Naive thymus-derived CD4-positive, alpha-beta T cell (primary cell): ENCODE measurements at regions not wholly inside any gene's neighbourhood (a gene's known extent, or its start where the extent isn't known, plus 50 kb on each side); places are given as distances from the start of the nearest gene placed in this dataset.
A peak's percentile ranks its signal among the peaks of the same experiment; 100 is the strongest.

ENCODE experiments used
- ATAC-seq: fragments of 150-1000 bp; cut with Tn5 transposase; 2 replicates; pipeline ENCODE4 v1.10.0; 2021; ENCODE audit warnings: mild to moderate bottlenecking, moderate library complexity
- CTCF ChIA-PET: fragments of 350-600 bp; sonication (Branson Sonifier 250); formaldehyde crosslinking; loops from one replicate; lab custom pipeline; 2021; ENCODE audit warnings: antibody characterized with exemption; lab: Charles Lee
- POLR2A ChIA-PET: fragments of 350-600 bp; sonication (Branson Sonifier 250); formaldehyde crosslinking; loops from one replicate; lab custom pipeline; 2021; ENCODE audit warnings: antibody characterized with exemption, inconsistent platforms; lab: Charles Lee
- DNase-seq, 9 donors: peaks; one replicate each; pipeline versions ENCODE4 v3.0.0 to v3.0.0-alpha.2; 2020 to 2022; ENCODE audit warnings: mixed read lengths in 1 of 9
- H3K27ac ChIP-seq: one replicate; pipeline ENCODE4 v1.7.0; 2013; ENCODE audit warnings: mild to moderate bottlenecking, low read depth, low read length, moderate library complexity
- H3K27me3 ChIP-seq, 2 donors: one replicate each; pipeline ENCODE4 v1.7.0; 2013; ENCODE audit warnings: low read length in 2 of 2, mild to moderate bottlenecking in 2 of 2, moderate library complexity in 2 of 2; ENCODE audit not compliant: control insufficient read depth in 2 of 2, insufficient read depth in 2 of 2
- H3K36me3 ChIP-seq, 3 experiments: 1 replicate in 2 of 3; 2 replicates in 1 of 3; pipeline ENCODE4 v1.7.0; 2013; ENCODE audit warnings: low read length in 3 of 3, mild to moderate bottlenecking in 3 of 3, moderate library complexity in 1 of 3; ENCODE audit not compliant: insufficient read depth in 3 of 3, control insufficient read depth in 2 of 3
- H3K4me1 ChIP-seq, 2 donors: one replicate each; pipeline ENCODE4 v1.7.0; 2013; ENCODE audit warnings: low read length in 2 of 2, mild to moderate bottlenecking in 2 of 2, moderate library complexity in 1 of 2; ENCODE audit not compliant: control insufficient read depth in 2 of 2, insufficient read depth in 2 of 2
- H3K4me3 ChIP-seq: 2 replicates; pipeline ENCODE4 v1.7.0; 2013; ENCODE audit warnings: mild to moderate bottlenecking, low read length
- H3K9me3 ChIP-seq, 3 experiments: 1 replicate in 2 of 3; 2 replicates in 1 of 3; pipeline ENCODE4 v1.7.0; 2013; ENCODE audit warnings: low read length in 3 of 3; ENCODE audit not compliant: control insufficient read depth in 2 of 3
- H3K27ac Mint-ChIP-seq, 9 donors: one replicate each; pipeline ENCODE4 v1.8.0; 2020 to 2022; ENCODE audit warnings: mixed read lengths in 9 of 9, mild to moderate bottlenecking in 8 of 9, moderate library complexity in 5 of 9, inconsistent platforms in 2 of 9
- H3K27me3 Mint-ChIP-seq, 5 donors: one replicate each; pipeline ENCODE4 v1.8.0; 2021 to 2022; ENCODE audit warnings: mixed read lengths in 5 of 5, mild to moderate bottlenecking in 1 of 5
- H3K36me3 Mint-ChIP-seq, 5 donors: one replicate each; pipeline ENCODE4 v1.8.0; 2020 to 2022; ENCODE audit warnings: mixed read lengths in 5 of 5, mild to moderate bottlenecking in 3 of 5, inconsistent platforms in 1 of 5
- H3K4me1 Mint-ChIP-seq, 7 donors: one replicate each; pipeline ENCODE4 v1.8.0; 2020 to 2022; ENCODE audit warnings: mixed read lengths in 7 of 7, mild to moderate bottlenecking in 3 of 7, inconsistent platforms in 1 of 7
- H3K4me3 Mint-ChIP-seq, 10 donors: one replicate each; pipeline ENCODE4 v1.8.0; 2020 to 2022; ENCODE audit warnings: mild to moderate bottlenecking in 10 of 10, mixed read lengths in 10 of 10, moderate library complexity in 6 of 10, inconsistent platforms in 2 of 10
- H3K9me3 Mint-ChIP-seq, 11 donors: one replicate each; pipeline ENCODE4 v1.8.0; 2020 to 2022; ENCODE audit warnings: mixed read lengths in 11 of 11, mild to moderate bottlenecking in 4 of 11, inconsistent platforms in 1 of 11, moderate library complexity in 1 of 11
- intact Hi-C, 2 donors: fragments of 100-400 bp; cut with micrococcal nuclease; formaldehyde crosslinking; loops; one replicate each; pipeline ENCODE4 v1.15.1; 2023

GRCh38 chr12:67468549-67469245 lies 179.8 kb upstream of the DYRK2 start:
- ATAC-seq, result no peak

GRCh38 chr12:67469666-67470065 lies 178.9 kb upstream of the DYRK2 start:
- H3K36me3 Mint-ChIP-seq, result peaks cover 3 to 14% (median 11%) of the 10 kb centered on the region in 5 donors
- ChIA-PET CTCF (interaction anchor here (0.6 to 1.6 kb wide), 3 partner anchors 15 to 195 kb away, joined by 3 to 4 read pairs (median 3); no protein-coding TSS in a partner anchor), POLR2A (interaction anchor here (0.6 kb wide), 1 partner anchor 92 kb away, joined by 3 read pairs; no protein-coding TSS in a partner anchor)
- peaks cover 0 to 7% of the 10 kb centered on the region in 2 donors for H3K4me1 ChIP-seq
- peaks cover 8 to 28% (median 15%) of the 10 kb centered on the region in 11 donors for H3K9me3 Mint-ChIP-seq
- intact Hi-C loops, result no loop called here
- H3K27ac Mint-ChIP-seq, result peak overlapping the region in 4 of 9 donors; percentile 21 to 81 (median 64)
- DNase-seq (peak in 4 of 9 donors; percentile 25 to 40 (median 38)), ATAC-seq (peak; percentile 47)
- H3K4me3 ChIP-seq, result no peak overlapping the region
- no peak overlapping the region for H3K27ac ChIP-seq
- peaks cover 0 to 24% (median 11%) of the 10 kb centered on the region in 7 donors for H3K4me1 Mint-ChIP-seq
- H3K9me3 ChIP-seq, result no peaks in the 10 kb centered on the region
- H3K36me3 ChIP-seq, result no peaks in the 10 kb centered on the region
- H3K27me3 Mint-ChIP-seq, result peaks cover 0 to 20% (median 0%) of the 10 kb centered on the region in 5 donors
- peak overlapping the region in 2 of 10 donors; percentile 41 to 47 for H3K4me3 Mint-ChIP-seq
- H3K27me3 ChIP-seq, result no peaks in the 10 kb centered on the region

More at GRCh38 chr12:67468549-67469245, 179.8 kb upstream of the DYRK2 start:
- H3K4me1 ChIP-seq, result peaks cover 0 to 7% of the 10 kb centered on the region in 2 donors
- peaks cover 8 to 28% (median 15%) of the 10 kb centered on the region in 11 donors for H3K9me3 Mint-ChIP-seq
- H3K27ac Mint-ChIP-seq, result no peak overlapping the region
- H3K36me3 Mint-ChIP-seq, result peaks cover 3 to 14% (median 11%) of the 10 kb centered on the region in 5 donors
- no peak overlapping the region for H3K4me3 ChIP-seq
- H3K4me1 Mint-ChIP-seq, result peaks cover 0 to 16% (median 8%) of the 10 kb centered on the region in 7 donors
- H3K27me3 ChIP-seq, result no peaks in the 10 kb centered on the region
- H3K4me3 Mint-ChIP-seq, result no peak overlapping the region
- ChIA-PET POLR2A (interaction anchor here (0.6 kb wide), 2 partner anchors 93 to 1351 kb away, joined by 3 to 4 read pairs; no protein-coding TSS in a partner anchor), CTCF (interaction anchor here (0.6 to 1.2 kb wide), 2 partner anchors 16 to 196 kb away, joined by 3 to 4 read pairs; no protein-coding TSS in a partner anchor)
- no peak overlapping the region for H3K27ac ChIP-seq
- no peak for DNase-seq
- H3K36me3 ChIP-seq, result no peaks in the 10 kb centered on the region
- no peaks in the 10 kb centered on the region for H3K9me3 ChIP-seq
- peaks cover 0 to 21% (median 0%) of the 10 kb centered on the region in 5 donors for H3K27me3 Mint-ChIP-seq
- intact Hi-C loops, result no loop called here

- H3K27me3 Mint-ChIP-seq, result peaks cover 0 to 6% (median 0%) of the 10 kb centered on the region in 5 donors
- POLR2A ChIA-PET, result interaction anchor here (1.6 kb wide), 1 partner anchor 178 kb away, joined by 4 read pairs; no protein-coding TSS in a partner anchor
- CTCF ChIA-PET, result no interaction called here
Measured at GRCh38 chr12:67471810-67472209, 176.7 kb upstream of the DYRK2 start.

GRCh38 chr12:67472539-67472938 lies 176.0 kb upstream of the DYRK2 start:
- ATAC-seq, result no peak
- H3K27ac Mint-ChIP-seq, result no peak overlapping the region
- intact Hi-C loops, result no loop called here
- Histone ChIP-seq H3K9me3 (no peaks in the 10 kb centered on the region), H3K4me3 (no peak overlapping the region), H3K36me3 (no peaks in the 10 kb centered on the region), H3K4me1 (peaks cover 0 to 14% of the 10 kb centered on the region in 2 donors), H3K27ac (no peak overlapping the region), H3K27me3 (no peaks in the 10 kb centered on the region)
- POLR2A ChIA-PET, result interaction anchor here (0.6 to 0.7 kb wide), 2 partner anchors 92 to 178 kb away, joined by 3 read pairs; no protein-coding TSS in a partner anchor
- H3K36me3 Mint-ChIP-seq, result peaks cover 0 to 2% (median under 1%) of the 10 kb centered on the region in 5 donors
- H3K4me3 Mint-ChIP-seq, result no peak overlapping the region
- DNase-seq, result no peak
- peaks cover 0 to 6% (median 0%) of the 10 kb centered on the region in 5 donors for H3K27me3 Mint-ChIP-seq
- CTCF ChIA-PET, result no interaction called here
- peaks cover 4 to 31% (median 22%) of the 10 kb centered on the region in 7 donors for H3K4me1 Mint-ChIP-seq
- H3K9me3 Mint-ChIP-seq, result peaks cover 1 to 7% (median 3%) of the 10 kb centered on the region in 11 donors

More at GRCh38 chr12:67471810-67472209, 176.7 kb upstream of the DYRK2 start:
- Histone ChIP-seq H3K9me3 (no peaks in the 10 kb centered on the region), H3K27me3 (no peaks in the 10 kb centered on the region), H3K4me1 (peaks cover 0 to 14% of the 10 kb centered on the region in 2 donors), H3K27ac (no peak overlapping the region), H3K36me3 (no peaks in the 10 kb centered on the region), H3K4me3 (no peak overlapping the region)
- H3K4me1 Mint-ChIP-seq, result peaks cover 4 to 31% (median 22%) of the 10 kb centered on the region in 7 donors
- peaks cover 3 to 14% (median 9%) of the 10 kb centered on the region in 11 donors for H3K9me3 Mint-ChIP-seq
- intact Hi-C loops, result no loop called here
- DNase-seq, result no peak
- no peak for ATAC-seq
- H3K27ac Mint-ChIP-seq, result no peak overlapping the region
- no peak overlapping the region for H3K4me3 Mint-ChIP-seq
- H3K36me3 Mint-ChIP-seq, result peaks cover under 1 to 7% (median 4%) of the 10 kb centered on the region in 5 donors

GRCh38 chr12:67474934-67475620 lies 173.5 kb upstream of the DYRK2 start:
- Mint-ChIP-seq H3K27ac (no peak overlapping the region), H3K36me3 (no peaks in the 10 kb centered on the region), H3K27me3 (peaks cover 0 to 8% (median 0%) of the 10 kb centered on the region in 5 donors), H3K4me1 (peaks cover 0 to 24% (median 17%) of the 10 kb centered on the region in 7 donors), H3K4me3 (no peak overlapping the region), H3K9me3 (peaks cover 0 to 1% (median 0%) of the 10 kb centered on the region in 11 donors)
- Histone ChIP-seq H3K4me1 (peaks cover 0 to 7% of the 10 kb centered on the region in 2 donors), H3K4me3 (no peak overlapping the region), H3K9me3 (no peaks in the 10 kb centered on the region), H3K36me3 (no peaks in the 10 kb centered on the region), H3K27ac (no peak overlapping the region), H3K27me3 (no peaks in the 10 kb centered on the region)
- ChIA-PET POLR2A (interaction anchor here (2.0 kb wide), 1 partner anchor 11 kb away, joined by 7 read pairs; no protein-coding TSS in a partner anchor), CTCF (no interaction called here)
- DNase-seq (no peak), ATAC-seq (no peak)
- intact Hi-C loops, result no loop called here

- H3K9me3 ChIP-seq, result no peaks in the 10 kb centered on the region
- ATAC-seq (no peak), DNase-seq (no peak)
- Mint-ChIP-seq H3K27me3 (peaks cover 0 to 8% (median 0%) of the 10 kb centered on the region in 5 donors), H3K9me3 (peaks cover 0 to 1% (median 0%) of the 10 kb centered on the region in 11 donors), H3K4me1 (peaks cover 0 to 21% (median 17%) of the 10 kb centered on the region in 7 donors), H3K4me3 (no peak overlapping the region), H3K36me3 (no peaks in the 10 kb centered on the region), H3K27ac (no peak overlapping the region)
- POLR2A ChIA-PET, result interaction anchor here (2.0 kb wide), 1 partner anchor 10 kb away, joined by 7 read pairs; no protein-coding TSS in a partner anchor
- CTCF ChIA-PET, result no interaction called here
- H3K27me3 ChIP-seq, result no peaks in the 10 kb centered on the region
- intact Hi-C loops, result no loop called here
- no peak overlapping the region for H3K27ac ChIP-seq
- no peak overlapping the region for H3K4me3 ChIP-seq
- no peaks in the 10 kb centered on the region for H3K36me3 ChIP-seq
- H3K4me1 ChIP-seq, result peaks cover 0 to 7% of the 10 kb centered on the region in 2 donors
Measured at GRCh38 chr12:67475725-67476124, 172.8 kb upstream of the DYRK2 start.
